Putamen (tissue), 1 donor: ENCODE measurements at regions not wholly inside any gene's neighbourhood (a gene's known extent, or its start where the extent isn't known, plus 50 kb on each side); places are given as distances from the start of the nearest gene placed in this dataset.
"Not testable (repeated sequence)": the region's sequence is repeated elsewhere in the genome, so short reads cannot be mapped to it uniquely, and the experiment has no call there.

Source experiments
- DNase-seq: peaks from one replicate; pipeline ENCODE4 v3.0.0-alpha.2; 2016; ENCODE audit warnings: low spot score

DNA sequence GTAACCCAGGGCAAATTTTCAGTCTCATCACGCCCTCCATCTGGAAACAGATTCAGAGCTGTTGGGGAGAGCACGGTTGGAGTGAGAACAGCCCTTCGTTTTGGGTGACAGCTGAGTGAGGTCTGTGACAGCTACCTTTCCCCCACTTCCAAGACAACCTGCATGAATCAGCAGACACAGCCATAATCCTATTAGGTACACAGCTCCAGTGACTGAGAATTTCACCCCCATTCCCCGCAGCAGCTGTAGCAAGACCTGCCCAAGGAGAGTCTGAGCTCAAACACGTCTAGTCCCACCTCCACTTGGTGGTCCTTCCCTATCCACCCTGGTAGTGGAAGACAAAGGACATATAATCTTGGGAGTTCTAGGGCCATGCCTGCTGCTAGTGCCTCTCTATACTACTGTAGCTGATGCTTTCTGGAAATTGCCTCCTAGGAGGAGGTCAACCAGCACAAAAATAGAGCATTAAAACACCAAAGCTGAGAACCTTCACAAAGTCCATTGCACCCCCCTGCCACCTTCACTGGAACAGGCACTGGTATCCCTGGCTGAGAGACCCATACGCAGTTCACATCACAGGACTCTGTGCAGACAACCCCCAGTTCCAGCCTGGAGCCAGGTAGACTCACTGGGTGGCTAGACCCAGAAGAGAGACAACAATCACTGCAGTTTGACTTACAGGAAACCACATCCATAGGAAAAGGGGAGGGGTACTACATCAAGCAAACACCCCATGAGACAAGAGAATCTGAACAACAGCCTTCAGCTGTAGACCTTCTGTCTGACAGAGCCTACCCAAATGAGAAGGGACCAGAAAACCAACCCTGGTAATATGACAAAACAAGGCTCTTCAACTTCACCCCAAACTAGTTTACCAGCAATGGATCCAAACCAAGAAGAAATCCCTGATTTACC lies 448.6 kb upstream of the CBLB start:
- no peak for DNase-seq

DNA sequence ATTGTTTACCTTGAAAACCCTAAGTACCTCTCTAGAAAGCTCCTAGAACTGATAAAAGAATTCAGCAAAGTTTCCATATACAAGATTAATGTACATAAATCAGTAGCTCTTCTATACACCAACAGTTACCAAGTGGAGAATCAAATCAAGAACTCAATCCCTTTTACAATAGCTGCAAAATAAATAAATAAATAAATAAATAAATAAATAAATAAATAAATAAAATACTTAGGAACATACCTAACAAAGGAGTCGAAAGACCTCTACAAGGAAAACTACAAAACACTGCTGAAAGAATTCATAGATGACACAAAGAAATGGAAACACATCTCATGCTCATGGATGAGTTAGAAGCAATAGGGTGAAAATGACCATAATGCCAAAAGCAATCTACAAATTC lies 452.6 kb upstream of the CBLB start:
- DNase-seq, result not testable (repeated sequence)

DNA sequence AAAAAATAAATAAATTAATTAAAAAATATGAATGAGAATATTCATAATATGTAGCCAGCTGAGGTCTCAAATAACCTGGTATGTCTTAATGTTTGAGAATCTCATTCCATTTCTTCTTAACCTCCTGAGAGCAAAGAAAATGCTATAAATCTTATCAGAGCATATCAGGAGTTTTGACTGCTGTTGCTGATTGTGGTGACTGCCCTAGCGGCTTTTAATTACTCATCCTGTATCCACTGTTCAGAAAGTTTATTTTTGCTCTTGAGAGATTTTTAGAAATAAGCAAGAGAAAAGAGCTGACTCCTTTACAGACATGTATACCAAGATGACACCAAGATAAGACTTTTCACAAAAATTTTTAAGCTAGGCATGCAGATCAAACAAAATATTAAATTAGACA lies 454.8 kb upstream of the CBLB start:
- no peak for DNase-seq

DNA sequence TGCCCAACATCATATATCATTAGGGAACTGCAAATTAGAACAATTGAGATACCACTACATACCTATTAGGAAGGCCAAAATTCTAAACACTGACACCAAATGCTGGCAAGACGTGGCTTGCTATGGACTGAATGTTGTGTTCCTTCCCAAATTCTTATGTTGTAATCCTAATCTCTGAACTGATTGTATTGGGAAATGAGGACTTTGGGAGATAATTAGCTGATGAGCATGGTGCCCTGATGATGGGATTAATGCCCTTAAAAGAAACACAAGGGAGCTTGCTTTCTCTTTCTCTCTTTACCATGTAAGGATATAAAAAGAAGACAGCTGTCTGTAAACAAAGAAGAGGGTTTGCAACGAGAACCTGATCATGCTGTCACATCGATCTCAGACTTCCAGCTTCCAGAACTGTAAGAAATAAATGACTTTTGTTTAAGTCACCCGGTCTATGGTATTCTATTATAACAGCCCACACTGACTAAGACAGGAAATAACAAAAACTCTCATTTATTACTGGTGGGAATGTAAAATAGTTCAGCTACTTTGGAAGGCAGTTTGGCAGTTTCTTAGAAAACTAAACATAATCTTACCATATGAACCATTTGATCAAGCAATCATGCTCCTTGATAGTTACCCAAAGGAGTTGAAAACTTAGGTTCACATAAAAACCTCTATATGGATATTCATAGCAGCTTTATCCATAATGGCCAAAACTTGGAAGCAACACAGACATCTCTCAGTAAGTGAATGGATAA lies 458.3 kb upstream of the CBLB start:
- DNase-seq, result no peak

DNA sequence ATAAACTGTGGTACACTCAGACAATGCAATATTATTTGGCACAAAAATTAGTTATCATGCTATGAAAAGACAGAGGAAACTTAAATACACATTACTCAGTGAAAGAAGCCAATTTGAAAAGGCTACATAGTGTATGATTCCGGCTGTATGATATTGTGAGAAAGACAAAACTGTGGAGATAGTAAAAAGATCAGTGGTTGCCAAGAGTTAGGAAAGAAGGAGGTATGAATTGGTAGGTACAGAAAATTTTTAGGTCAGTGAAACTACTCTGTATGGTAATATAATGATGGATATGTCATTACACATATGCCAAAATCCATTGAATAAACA lies 458.8 kb upstream of the CBLB start:
- DNase-seq, result no peak

DNA sequence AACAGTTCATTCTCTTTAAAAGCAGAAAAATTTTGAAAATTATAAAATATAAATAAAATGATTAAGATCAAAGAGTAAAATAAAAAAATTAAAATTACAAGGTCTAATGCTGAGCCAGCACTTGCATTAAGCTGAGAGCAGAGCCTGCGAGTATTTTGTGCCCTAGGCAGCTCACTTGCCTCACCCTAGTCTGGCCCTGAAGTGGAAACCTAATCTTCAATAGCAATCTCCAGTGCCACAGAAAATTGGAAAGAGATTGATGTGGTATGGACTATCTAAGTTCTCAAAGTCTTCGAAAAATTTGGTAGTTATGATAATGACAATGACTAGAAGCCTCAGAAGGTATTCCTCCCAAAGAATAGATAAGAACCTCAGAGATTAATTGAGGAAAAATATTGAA lies 459.4 kb upstream of the CBLB start:
- no peak for DNase-seq

DNA sequence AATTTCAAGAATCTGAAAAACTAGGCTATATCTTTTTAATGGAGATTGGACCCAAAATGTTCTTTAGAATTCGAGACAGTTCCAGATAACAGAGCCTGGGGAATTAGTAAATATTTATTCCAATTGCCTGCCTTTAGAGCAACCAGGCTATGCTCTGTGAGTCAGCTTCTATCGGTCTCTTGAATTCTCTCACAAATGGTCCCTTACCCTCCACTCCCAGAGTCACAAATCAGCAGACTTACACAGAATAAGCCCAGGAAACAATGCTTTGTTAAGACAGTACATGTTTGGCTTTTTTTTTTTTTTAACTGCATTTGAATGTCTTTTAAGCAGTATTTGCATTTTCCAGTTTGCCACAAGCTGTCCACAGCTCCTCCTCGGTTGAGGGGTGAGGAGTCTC lies 460.7 kb upstream of the CBLB start:
- DNase-seq, result no peak

DNA sequence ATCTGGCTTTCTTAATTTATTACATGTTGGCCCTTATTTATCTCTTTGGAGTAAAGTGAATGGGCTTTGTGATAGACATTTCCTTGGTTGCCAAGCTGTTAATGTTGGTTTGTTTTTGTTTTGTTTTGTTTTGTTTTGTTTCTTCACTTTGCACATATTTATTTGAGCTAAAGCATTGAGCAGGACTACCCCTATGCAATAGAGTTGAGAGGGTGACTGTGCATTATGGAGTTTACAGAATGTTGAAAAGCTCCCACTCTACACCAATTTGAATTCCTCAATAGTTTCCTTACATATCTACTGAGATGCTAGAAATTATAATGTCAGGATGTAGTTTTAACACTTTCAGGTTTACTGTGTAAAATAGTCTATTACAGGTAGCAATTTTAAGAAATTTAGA lies 462.8 kb upstream of the CBLB start:
- no peak for DNase-seq

DNA sequence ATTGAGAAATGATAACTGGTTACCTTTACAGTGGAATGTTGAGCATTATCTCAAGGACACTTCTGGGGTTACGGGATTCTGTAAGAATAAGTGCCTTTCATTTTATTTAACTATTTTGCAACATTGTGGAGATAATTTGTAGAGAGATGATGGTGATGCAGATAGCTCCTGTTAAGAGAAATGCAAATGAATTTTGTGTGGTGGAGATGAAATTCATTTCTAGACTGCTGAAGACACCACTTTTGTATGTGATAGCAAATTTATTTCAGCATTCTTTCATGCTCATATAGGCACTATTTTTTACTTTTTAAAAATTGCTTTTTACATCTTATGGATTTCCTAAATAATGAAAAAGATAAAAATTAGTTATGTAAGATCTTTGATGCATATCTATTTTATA lies 463.3 kb upstream of the CBLB start:
- no peak for DNase-seq

DNA sequence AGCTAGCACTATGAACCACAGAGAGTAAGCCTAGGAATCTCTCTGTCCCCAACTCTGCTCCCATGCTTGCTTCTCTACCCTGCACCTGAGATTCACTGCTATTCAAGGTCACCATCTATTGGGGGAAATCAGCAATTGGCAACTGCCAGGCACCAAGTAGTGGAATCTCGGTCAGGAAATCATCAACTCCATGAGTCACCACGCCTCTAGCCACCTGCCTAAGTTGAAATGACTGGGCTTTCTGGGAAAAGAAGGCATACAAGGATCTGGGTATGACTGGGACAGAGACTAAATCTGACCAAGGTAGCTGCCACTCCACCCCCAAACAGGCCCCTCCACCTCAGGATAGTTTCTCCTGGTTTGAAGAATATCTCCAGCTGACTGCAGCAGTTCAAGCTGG lies 464.1 kb upstream of the CBLB start:
- DNase-seq, result no peak

DNA sequence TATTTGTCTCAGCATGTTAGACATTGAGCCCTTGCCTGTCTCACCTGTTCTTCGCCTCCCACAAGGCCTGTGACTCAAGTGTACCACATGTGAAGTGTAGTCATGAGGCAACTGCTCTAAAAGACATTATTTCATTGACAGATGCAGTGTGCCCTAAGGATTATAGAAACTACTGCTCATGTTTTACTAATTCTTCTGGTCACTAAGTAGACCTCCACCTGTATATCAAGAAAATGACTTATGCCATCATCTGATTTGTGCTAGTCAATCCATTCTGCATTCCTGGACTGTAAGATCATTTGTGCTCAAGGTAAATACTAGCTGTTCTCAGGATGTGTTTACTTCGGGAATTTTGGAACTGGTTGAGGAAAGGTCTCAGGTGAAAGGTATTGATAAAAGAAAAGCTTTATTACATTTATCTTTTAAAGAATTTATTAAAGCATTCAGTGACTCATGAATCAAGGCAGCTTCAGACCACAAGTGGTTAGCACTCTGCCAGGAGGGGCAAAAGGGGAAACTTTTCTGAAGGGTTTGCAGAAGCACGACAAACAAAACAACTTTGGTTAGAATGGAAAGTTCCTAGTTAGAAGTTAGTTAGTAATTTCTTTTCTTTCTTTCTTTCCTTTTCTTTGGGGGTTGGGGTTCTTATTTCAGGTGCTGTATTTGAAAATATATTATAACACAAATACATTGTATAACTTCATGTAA lies 465.3 kb upstream of the CBLB start:
- DNase-seq, result no peak

DNA sequence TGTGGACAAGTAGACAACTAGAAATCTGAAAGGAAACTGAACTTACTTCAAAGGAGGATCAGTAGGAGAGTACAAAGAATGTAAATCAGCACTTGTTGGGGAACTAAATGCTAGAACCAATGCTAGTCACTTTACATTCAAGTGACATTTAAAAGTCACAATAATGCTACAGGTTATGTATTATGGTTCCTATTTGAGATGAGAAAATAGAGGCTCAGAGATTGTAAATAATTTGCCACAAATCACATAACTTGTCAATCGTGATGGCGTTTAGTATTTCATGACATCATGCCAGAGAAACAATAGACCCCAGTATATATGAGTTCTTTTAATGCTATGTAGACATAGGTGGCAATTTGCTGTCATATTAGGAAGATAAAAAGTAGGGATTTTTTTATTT lies 467.8 kb upstream of the CBLB start:
- DNase-seq, result no peak

DNA sequence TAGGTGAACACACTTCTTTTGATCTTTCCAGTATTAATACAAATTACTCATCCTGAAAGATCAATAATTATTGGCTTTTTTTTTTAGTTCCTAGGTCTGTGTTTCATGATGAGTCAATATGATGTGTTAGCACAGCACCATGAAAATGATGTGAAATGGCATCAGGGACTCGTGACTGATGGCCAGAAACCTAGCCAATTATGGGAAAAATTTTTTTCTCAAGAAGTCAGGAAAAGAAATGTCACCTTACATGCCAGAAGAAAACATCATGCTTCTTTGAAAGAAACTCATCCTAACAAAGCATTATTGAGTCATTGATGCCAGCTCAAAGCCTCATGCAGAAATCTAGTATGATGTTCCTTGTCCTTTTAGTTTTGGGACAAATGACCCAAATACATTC lies 468.3 kb upstream of the CBLB start:
- no peak for DNase-seq

DNA sequence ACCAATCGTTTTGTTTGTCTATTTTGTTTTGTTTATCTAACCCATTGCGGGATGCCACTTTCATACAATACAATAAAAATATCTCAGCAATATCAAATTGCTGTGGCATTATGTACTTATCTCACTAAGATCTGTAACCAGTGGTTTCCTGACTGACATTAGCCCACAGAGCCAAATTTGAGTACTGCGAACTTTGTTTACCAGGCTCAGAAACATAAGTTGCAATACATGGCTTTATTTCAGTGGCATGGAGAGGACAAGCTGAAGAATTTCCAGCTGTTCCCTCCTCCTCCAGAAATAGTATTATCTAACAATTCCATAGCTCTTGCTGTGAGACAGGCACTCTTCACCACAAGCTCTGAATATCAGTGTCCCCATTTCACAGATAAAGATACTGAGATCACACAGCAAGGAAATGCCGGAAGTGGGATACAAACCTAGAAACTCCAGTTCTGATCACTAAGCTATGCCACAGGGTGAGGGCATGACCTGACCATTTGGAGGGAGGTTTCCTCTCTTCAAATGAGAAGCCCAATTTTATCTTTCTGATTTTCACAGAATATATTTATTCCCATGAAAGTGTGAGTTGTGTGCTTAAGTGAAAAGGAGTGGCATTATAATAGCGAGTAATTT lies 469.9 kb upstream of the CBLB start:
- DNase-seq, result no peak

DNA sequence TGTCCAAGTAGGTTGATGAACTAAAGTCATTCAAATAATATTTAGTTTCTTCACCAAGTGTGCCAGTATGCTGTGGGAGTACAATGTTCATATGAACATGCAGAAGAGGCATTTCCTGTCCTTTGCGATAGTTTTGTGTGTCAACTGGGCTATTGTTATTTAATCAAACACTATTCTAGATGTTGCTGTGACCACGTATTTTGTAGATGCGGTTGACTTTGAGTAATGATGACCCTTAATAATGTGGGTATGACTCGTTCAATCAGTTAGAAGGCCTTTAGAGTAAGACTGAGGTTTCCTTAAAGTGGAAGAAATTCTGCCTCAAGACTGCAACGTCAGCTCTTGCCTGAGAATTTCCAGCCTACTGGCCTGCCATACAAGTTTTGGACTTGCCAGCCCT lies 470.7 kb upstream of the CBLB start:
- no peak for DNase-seq

DNA sequence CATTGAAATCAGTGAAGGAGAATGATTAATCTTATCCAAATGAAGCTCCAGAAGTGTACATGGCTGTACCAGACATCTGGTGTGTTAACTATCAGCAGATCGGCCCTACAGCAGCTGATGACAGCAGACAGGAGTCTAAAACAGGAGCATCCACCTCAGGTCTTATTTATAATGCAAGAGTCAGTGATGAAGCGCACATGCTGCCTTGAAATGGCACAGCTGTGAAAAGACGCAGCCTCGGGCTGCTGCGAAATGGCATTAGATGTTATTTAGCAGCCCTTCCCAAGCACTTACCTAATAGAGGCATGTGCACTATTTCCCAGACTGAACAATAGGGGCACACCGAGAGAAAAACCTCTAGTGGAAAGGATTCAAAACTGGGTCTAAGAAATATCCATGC lies 472.3 kb upstream of the CBLB start:
- peak; percentile 3 for DNase-seq

DNA sequence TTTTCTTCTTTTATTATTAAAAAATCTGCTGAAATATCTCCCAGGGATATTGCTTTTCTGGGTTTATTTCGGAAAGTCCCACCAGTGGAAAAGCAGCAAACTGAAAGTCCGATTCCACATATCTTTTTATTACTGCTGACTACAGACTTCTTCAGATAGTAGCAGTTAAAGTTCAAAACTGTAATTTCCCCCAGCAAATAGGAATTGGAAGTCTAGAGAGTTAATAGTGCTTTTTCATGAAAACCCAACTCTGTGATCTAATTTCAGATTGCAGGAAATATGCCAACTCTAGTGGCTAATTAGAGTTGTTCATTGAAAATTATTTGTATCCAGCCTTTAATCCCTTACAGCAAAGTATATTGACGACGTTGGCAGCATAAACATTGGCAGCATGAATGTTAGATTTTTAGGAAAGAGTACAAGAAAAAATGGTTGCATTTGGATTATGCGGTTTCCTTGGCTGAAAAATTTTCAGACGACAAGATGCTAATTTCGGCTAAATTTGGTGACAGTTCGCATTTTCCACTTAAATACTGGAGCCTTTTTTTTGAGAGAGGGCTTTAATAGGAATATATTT lies 472.9 kb upstream of the CBLB start:
- DNase-seq, result no peak

DNA sequence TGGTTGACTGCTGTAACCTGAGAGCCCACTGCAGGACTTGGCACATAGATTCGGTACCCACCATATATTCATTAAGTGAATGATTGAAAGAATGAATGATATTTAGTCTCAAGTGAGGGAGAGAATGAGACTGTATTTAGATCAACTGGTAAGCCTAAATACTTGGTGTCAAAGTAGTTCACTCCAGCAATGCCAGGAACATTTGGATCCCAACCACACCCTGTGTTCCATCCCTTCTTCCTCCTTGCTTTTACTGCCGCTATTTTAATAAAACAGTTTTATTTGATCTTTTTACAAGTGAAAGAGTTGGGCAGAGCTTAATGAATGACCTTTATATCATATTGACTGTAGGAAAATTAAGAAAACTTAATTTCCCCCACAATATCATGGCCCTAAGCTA lies 473.6 kb upstream of the CBLB start:
- no peak for DNase-seq

DNA sequence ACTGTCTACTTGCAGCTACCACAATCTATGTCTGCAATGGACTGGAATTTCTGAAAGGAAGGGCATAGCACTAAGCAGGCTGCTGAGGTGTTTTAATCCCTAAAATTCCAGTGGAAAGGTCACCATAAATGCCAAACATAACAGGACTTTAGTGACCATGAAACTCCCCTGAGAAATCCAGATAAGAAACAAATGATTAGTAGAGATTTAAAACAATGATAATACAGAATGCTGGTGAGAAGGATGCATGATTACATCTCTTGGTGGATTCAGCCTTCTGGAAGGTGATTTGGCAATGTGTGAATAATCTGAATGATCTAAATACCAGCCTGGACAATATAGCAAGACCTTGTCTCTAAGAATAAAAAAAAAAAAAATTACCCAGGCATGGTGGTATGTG lies 475.0 kb upstream of the CBLB start:
- no peak for DNase-seq

DNA sequence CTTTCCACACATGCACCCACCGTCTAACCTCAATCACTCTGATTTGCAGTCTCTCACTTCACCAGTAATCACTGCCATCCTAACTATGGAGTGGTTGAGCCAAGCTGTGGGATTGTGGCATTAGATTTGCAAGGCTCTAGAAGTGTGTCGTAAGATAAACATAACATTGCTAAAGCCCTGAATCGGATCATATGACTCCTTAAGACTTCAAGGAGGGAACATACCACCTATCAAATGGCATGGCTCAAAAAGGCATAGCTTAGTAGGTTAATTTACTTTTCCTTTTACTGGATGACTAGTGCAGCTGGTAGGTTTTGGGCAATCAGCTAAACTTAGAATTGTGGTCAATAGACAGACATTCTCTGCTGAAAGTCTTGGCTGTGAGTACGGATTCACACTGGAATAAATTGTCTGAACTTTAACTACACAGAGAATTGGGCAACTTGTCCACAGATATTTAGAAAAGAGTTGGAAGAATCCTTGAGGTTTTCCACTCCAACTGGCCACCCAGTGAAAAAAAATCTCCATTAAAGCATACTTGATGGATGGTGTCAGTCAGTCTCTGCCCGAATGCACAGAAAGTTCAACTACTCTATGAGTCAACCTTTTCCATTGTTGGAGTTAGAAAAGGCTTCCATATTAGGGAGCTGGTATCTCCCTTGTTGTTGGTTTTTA lies 476.7 kb upstream of the CBLB start:
- DNase-seq, result no peak

DNA sequence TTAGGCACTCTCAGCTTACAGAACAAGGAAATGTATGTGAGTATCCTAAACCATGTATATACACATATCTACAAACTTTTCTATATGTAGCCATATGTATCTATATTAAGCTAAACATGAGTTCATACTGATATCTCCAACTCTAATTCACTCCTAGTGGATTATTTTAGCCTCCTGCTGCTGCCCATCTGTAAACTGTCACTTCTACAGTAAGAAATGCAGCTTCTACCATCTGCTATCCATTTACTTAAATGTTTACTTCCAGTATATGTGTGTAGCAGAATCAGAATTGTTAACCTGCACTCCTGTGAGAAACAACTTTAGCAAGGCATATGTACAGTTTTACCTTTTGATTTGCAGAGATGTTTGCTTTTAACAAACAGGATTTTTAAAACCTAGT lies 478.5 kb upstream of the CBLB start:
- no peak for DNase-seq
